SK-N-SH (cell line): ENCODE measurements at regions not wholly inside any gene's neighbourhood (a gene's known extent, or its start where the extent isn't known, plus 50 kb on each side); places are given as distances from the start of the nearest gene placed in this dataset.

Source experiments
- FOSL2 ChIP-seq: IDR thresholded peaks from 2 replicates; pipeline ENCODE4 v1.4.0; 2012; ENCODE audit warnings: low read depth, mild to moderate bottlenecking, moderate library complexity, borderline replicate concordance
- MEF2A ChIP-seq: IDR thresholded peaks from 2 replicates; pipeline ENCODE4 v1.4.0; 2012; ENCODE audit warnings: low read depth, borderline replicate concordance
- TF ChIP-seq, protein P1 (sequence below): fragments of 150-350 bp; IDR thresholded peaks from 2 replicates; pipeline ENCODE4 v1.6.1; 2017; ENCODE audit warnings: antibody characterized with exemption, low read length, low read depth, borderline replicate concordance
- TF ChIP-seq, protein P2 (sequence below): IDR thresholded peaks from 2 replicates; pipeline ENCODE4; 2012
- TF ChIP-seq, protein P3 (sequence below): IDR thresholded peaks from 2 replicates; pipeline ENCODE4 v1.4.0; 2012; ENCODE audit warnings: low read depth
- TF ChIP-seq, protein P4 (sequence below): fragments of 200-600 bp; sonication (generic); IDR thresholded peaks from 2 replicates; pipeline ENCODE4 v1.6.1; 2017; ENCODE audit warnings: antibody characterized with exemption, mild to moderate bottlenecking, moderate library complexity

DNA sequence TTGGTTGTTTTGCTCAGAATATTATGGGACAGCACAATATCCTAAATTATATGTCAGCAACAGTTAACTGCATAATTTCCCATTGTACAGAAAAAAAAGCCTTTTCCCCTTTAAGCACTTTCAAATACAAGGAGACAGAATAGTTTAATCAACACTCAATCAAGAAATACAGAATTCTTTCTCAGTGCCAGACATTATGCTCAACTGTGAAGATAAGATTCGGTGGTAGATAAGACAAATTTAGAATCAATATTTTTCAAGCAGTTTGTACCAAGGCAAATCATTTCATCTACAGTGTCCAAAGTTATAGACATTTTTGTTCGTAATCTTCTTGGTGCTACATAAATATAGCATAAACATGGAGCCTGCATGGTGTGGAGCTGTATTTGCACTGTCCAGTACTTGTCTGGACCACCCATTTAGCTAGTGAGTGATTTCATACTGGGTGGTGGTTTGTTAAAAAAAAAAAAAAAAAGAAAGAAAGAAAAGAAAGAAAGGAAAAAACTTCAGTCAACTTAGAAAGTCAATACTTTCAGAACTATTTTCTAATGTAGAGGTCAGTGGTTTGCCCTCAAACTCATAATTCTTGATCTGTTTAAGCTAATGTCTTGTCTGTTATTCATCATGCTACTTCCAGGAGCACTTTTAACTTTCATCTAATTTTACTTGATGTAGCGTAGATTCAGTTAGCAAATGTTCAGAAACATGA is 522.9 kb downstream of the FAT4 start:
- TF ChIP-seq MEF2A, result no peak
- TF ChIP-seq FOSL2, result no peak
- TF ChIP-seq, protein P1, sequence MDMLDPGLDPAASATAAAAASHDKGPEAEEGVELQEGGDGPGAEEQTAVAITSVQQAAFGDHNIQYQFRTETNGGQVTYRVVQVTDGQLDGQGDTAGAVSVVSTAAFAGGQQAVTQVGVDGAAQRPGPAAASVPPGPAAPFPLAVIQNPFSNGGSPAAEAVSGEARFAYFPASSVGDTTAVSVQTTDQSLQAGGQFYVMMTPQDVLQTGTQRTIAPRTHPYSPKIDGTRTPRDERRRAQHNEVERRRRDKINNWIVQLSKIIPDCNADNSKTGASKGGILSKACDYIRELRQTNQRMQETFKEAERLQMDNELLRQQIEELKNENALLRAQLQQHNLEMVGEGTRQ, result no peak
- TF ChIP-seq, protein P2, sequence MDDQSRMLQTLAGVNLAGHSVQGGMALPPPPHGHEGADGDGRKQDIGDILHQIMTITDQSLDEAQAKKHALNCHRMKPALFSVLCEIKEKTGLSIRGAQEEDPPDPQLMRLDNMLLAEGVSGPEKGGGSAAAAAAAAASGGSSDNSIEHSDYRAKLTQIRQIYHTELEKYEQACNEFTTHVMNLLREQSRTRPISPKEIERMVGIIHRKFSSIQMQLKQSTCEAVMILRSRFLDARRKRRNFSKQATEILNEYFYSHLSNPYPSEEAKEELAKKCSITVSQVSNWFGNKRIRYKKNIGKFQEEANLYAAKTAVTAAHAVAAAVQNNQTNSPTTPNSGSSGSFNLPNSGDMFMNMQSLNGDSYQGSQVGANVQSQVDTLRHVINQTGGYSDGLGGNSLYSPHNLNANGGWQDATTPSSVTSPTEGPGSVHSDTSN, result peak; percentile 41
- TF ChIP-seq, protein P3, sequence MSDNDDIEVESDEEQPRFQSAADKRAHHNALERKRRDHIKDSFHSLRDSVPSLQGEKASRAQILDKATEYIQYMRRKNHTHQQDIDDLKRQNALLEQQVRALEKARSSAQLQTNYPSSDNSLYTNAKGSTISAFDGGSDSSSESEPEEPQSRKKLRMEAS, result no peak
- TF ChIP-seq, protein P4, sequence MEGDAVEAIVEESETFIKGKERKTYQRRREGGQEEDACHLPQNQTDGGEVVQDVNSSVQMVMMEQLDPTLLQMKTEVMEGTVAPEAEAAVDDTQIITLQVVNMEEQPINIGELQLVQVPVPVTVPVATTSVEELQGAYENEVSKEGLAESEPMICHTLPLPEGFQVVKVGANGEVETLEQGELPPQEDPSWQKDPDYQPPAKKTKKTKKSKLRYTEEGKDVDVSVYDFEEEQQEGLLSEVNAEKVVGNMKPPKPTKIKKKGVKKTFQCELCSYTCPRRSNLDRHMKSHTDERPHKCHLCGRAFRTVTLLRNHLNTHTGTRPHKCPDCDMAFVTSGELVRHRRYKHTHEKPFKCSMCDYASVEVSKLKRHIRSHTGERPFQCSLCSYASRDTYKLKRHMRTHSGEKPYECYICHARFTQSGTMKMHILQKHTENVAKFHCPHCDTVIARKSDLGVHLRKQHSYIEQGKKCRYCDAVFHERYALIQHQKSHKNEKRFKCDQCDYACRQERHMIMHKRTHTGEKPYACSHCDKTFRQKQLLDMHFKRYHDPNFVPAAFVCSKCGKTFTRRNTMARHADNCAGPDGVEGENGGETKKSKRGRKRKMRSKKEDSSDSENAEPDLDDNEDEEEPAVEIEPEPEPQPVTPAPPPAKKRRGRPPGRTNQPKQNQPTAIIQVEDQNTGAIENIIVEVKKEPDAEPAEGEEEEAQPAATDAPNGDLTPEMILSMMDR, result no peak
